Gastroesophageal sphincter (tissue), 3 donors: ENCODE measurements at regions not wholly inside any gene's neighbourhood (a gene's known extent, or its start where the extent isn't known, plus 50 kb on each side); places are given as distances from the start of the nearest gene placed in this dataset.

ENCODE experiments used
- POLR2AphosphoS5 ChIP-seq: sonication (generic); formaldehyde crosslinking; IDR thresholded peaks from one replicate; pipeline ENCODE4 v1.6.1; 2017; ENCODE audit warnings: antibody characterized with exemption
- TF ChIP-seq, protein P1 (sequence below), 4 experiments: fragments of 200-600 bp in 2 of 4; fragments of 450-650 bp in 2 of 4; sonication (generic) in 1 of 4; IDR thresholded peaks; one replicate each; pipeline ENCODE4 v1.5.1; 2017 to 2019; ENCODE audit warnings: antibody characterized with exemption in 4 of 4, mild to moderate bottlenecking in 2 of 4, moderate library complexity in 2 of 4

DNA sequence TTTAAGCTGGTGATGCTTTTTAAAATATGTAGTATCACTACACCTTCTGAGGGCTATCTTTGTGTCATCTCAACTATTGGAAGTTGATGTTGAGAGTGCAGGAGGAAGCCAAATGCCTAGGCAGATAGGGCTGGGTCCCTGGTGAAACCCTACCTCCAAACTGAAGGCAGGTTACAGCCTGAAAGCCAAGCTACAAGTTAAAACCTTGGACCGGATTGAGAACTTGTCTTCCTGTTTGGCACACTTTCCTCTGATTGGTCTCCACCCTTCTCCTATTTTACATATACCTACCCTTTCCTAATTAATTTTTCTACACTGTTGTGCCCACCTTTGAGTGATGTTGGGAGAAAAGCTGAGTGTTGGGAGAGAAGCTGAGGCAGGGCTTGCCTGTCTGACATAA is 287.8 kb upstream of the CNTN5 start:
- TF ChIP-seq, protein P1, sequence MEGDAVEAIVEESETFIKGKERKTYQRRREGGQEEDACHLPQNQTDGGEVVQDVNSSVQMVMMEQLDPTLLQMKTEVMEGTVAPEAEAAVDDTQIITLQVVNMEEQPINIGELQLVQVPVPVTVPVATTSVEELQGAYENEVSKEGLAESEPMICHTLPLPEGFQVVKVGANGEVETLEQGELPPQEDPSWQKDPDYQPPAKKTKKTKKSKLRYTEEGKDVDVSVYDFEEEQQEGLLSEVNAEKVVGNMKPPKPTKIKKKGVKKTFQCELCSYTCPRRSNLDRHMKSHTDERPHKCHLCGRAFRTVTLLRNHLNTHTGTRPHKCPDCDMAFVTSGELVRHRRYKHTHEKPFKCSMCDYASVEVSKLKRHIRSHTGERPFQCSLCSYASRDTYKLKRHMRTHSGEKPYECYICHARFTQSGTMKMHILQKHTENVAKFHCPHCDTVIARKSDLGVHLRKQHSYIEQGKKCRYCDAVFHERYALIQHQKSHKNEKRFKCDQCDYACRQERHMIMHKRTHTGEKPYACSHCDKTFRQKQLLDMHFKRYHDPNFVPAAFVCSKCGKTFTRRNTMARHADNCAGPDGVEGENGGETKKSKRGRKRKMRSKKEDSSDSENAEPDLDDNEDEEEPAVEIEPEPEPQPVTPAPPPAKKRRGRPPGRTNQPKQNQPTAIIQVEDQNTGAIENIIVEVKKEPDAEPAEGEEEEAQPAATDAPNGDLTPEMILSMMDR (IDR thresholded peaks at IDR 0.05) = no peak
- TF ChIP-seq POLR2AphosphoS5 = no peak
